Upper lobe of left lung (tissue), 6 donors: ENCODE measurements at regions not wholly inside any gene's neighbourhood (a gene's known extent, or its start where the extent isn't known, plus 50 kb on each side); places are given as distances from the start of the nearest gene placed in this dataset.

ENCODE experiments used
- ATAC-seq, 2 donors: fragments of 200-7000 bp; cut with Tn5 transposase; one replicate each; pipeline ENCODE4 v1.9.1; 2022; ENCODE audit warnings: mild to moderate bottlenecking in 2 of 2, moderate library complexity in 2 of 2; ENCODE audit not compliant: low FRiP score in 2 of 2
- DNase-seq, 2 donors: peaks; one replicate each; pipeline ENCODE4 v3.0.0-alpha.2; 2019 to 2020
- H3K27ac ChIP-seq, 4 donors: fragments of 200-600 bp; sonication (generic); one replicate each; pipeline ENCODE4 v1.5.1; 2016 to 2019
- H3K27me3 ChIP-seq, 4 donors: fragments of 200-600 bp; sonication (generic); one replicate each; pipeline ENCODE4 v1.5.1; 2017 to 2019
- H3K36me3 ChIP-seq, 4 donors: fragments of 200-600 bp; sonication (generic); one replicate each; pipeline ENCODE4 v1.5.1; 2016 to 2019
- H3K4me1 ChIP-seq, 4 donors: fragments of 200-600 bp; sonication (generic); one replicate each; pipeline ENCODE4 v1.5.1; 2018 to 2019
- H3K4me3 ChIP-seq, 4 donors: fragments of 200-600 bp; sonication (generic); one replicate each; pipeline ENCODE4 v1.5.1; 2017 to 2019; ENCODE audit warnings: mild to moderate bottlenecking in 2 of 4, moderate library complexity in 1 of 4
- H3K9me3 ChIP-seq, 4 donors: fragments of 200-600 bp; sonication (generic); one replicate each; pipeline ENCODE4 v1.5.1; 2018 to 2019
- EP300 ChIP-seq, 4 donors: sonication (generic); formaldehyde crosslinking; IDR thresholded peaks; one replicate each; pipeline ENCODE4 v1.5.1; 2017; ENCODE audit warnings: antibody characterized with exemption in 4 of 4, control low read depth in 2 of 4
- POLR2A ChIP-seq, 4 donors: fragments of 450-650 bp; IDR thresholded peaks; one replicate each; pipeline ENCODE4 v1.5.1; 2016 to 2017; ENCODE audit warnings: antibody characterized with exemption in 4 of 4, mild to moderate bottlenecking in 2 of 4
- POLR2AphosphoS5 ChIP-seq, 2 donors: sonication (generic); formaldehyde crosslinking; IDR thresholded peaks; one replicate each; pipeline ENCODE4 v1.5.1; 2017; ENCODE audit warnings: antibody characterized with exemption in 2 of 2
- WGBS, 2 donors: methylation state at CpG; one replicate each; pipeline ENCODE4 v1.1.5; 2017 to 2018; 5-methylcytosine and 5-hydroxymethylcytosine counted together
- TF ChIP-seq, protein P1 (sequence below), 6 experiments: fragments of 450-650 bp in 4 of 6; fragments of 200-600 bp in 2 of 6; sonication (generic) in 2 of 6; IDR thresholded peaks; one replicate each; pipeline ENCODE4 v1.5.1; 2016 to 2019; ENCODE audit warnings: antibody characterized with exemption in 6 of 6
- donor health status: DM: no; HTN: no; CAD: no; lungs with moderate emphysema.
- donor health status: DM: no; HTN: yes; CAD: no; lungs with severe emphysema.

GRCh38 chr1:234917495-234918180 lies 211.0 kb downstream of the TOMM20 start:
- Histone ChIP-seq H3K4me1 (peaks cover 59 to 74% (median 71%) of the 10 kb centered on the region in 4 donors), H3K27ac (peak overlapping the region; percentile 83 to 88 (median 86)), H3K9me3 (no peaks in the 10 kb centered on the region), H3K4me3 (no peak overlapping the region), H3K36me3 (no peaks in the 10 kb centered on the region), H3K27me3 (no peaks in the 10 kb centered on the region)
- DNase-seq (peak in 1 of 2 donors; percentile 60), ATAC-seq (no peak)
- TF ChIP-seq POLR2A (IDR thresholded peaks at IDR 0.05) = peak in 1 of 4 donors; percentile 16
- no peak for TF ChIP-seq POLR2AphosphoS5 (IDR thresholded peaks at IDR 0.05)
- WGBS, 2 donors = 69 to 76% methylated on average over 21 to 23 of the region's 23 CpGs

DNA sequence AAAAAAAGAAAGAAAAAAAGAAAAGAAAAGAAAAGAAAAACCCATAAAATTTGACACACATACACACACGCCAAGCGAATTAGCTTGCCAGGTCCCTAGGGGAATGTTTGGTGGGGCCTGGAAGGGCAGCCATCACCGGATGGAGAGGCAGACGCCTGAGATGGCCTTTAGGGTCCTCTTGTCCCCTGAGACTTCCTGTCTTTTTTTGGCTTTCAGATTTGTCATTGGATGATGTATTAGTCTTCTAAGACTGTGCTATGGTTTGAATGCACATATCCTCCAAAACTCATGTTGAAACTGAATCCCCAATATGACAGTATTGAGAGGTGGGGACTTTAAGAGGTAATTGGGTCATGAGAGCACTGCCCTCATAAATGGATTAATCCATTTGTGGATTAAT lies 211.8 kb downstream of the TOMM20 start:
- 67 to 89% methylated on average over 4 of the region's 4 CpGs for WGBS, 2 donors
- Histone ChIP-seq H3K9me3 (no peaks in the 10 kb centered on the region), H3K4me3 (no peak overlapping the region), H3K27ac (peak overlapping the region; percentile 83 to 88 (median 86)), H3K4me1 (peaks cover 67 to 79% (median 76%) of the 10 kb centered on the region in 4 donors), H3K36me3 (no peaks in the 10 kb centered on the region), H3K27me3 (no peaks in the 10 kb centered on the region)
- DNase-seq (no peak), ATAC-seq (no peak)
- TF ChIP-seq POLR2AphosphoS5 (IDR thresholded peaks at IDR 0.05) (no peak), POLR2A (IDR thresholded peaks at IDR 0.05) (no peak)

- Histone ChIP-seq H3K36me3 (no peaks in the 10 kb centered on the region), H3K27me3 (no peaks in the 10 kb centered on the region), H3K4me3 (no peak overlapping the region), H3K27ac (peak overlapping the region; percentile 46 to 85 (median 64)), H3K9me3 (no peaks in the 10 kb centered on the region), H3K4me1 (peaks cover 64 to 80% (median 78%) of the 10 kb centered on the region in 4 donors)
- DNase-seq (peak in 1 of 2 donors; percentile 57), ATAC-seq (no peak)
- WGBS, 2 donors = 56 to 65% methylated on average over 16 of the region's 16 CpGs
- TF ChIP-seq POLR2AphosphoS5 (IDR thresholded peaks at IDR 0.05) = peak in 1 of 2 donors; percentile 34
- no peak for TF ChIP-seq POLR2A (IDR thresholded peaks at IDR 0.05)
- TF ChIP-seq, protein P1, sequence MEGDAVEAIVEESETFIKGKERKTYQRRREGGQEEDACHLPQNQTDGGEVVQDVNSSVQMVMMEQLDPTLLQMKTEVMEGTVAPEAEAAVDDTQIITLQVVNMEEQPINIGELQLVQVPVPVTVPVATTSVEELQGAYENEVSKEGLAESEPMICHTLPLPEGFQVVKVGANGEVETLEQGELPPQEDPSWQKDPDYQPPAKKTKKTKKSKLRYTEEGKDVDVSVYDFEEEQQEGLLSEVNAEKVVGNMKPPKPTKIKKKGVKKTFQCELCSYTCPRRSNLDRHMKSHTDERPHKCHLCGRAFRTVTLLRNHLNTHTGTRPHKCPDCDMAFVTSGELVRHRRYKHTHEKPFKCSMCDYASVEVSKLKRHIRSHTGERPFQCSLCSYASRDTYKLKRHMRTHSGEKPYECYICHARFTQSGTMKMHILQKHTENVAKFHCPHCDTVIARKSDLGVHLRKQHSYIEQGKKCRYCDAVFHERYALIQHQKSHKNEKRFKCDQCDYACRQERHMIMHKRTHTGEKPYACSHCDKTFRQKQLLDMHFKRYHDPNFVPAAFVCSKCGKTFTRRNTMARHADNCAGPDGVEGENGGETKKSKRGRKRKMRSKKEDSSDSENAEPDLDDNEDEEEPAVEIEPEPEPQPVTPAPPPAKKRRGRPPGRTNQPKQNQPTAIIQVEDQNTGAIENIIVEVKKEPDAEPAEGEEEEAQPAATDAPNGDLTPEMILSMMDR (IDR thresholded peaks at IDR 0.05) = no peak
- TF ChIP-seq EP300 (IDR thresholded peaks at IDR 0.05) = peak in 1 of 4 donors; percentile 36
Measured at GRCh38 chr1:234915924-234916675, 212.5 kb downstream of the TOMM20 start.

DNA sequence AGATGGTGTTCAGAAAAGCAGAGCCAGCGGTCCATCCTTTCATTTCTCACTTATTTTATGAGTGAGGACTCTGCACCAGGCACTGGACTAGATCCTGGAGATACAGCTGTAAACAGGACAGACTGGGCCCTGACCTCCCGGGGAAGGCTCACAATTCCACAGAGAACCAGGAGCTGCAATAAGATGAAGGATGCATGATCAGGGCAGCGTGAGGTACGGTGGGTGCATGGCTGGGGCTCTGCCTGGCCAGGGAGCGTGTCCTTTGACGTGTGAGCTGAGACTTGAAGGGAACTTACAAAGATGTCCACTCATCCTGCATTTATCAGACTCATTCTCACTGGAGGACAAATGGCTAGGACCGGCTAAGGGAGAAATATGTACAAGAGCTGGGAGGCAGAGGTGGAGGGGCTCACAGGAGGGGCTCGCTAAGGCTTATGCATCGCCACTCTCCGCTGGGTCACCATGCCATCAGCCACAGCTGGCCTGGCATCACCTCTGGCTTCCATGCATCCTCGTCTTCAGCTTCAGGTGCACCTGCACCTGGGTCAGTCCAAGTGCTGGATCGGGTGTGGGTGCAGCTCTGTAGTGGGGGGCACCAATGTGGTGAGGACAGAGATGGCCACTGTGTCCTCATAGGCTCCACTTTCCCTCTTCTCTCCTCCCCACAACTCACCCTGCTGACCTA lies 213.9 kb downstream of the TOMM20 start:
- Histone ChIP-seq H3K4me1 (peaks cover 63 to 71% (median 69%) of the 10 kb centered on the region in 4 donors), H3K27me3 (no peaks in the 10 kb centered on the region), H3K4me3 (no peak overlapping the region), H3K36me3 (no peaks in the 10 kb centered on the region), H3K27ac (peak overlapping the region in 2 of 4 donors; percentile 85 to 86), H3K9me3 (no peaks in the 10 kb centered on the region)
- WGBS, 2 donors = 97 to 98% methylated on average over 9 to 12 of the region's 12 CpGs
- TF ChIP-seq EP300 (IDR thresholded peaks at IDR 0.05) = no peak
- no peak for TF ChIP-seq POLR2AphosphoS5 (IDR thresholded peaks at IDR 0.05)
- no peak for TF ChIP-seq POLR2A (IDR thresholded peaks at IDR 0.05)
- TF ChIP-seq, protein P1 (IDR thresholded peaks at IDR 0.05) = no peak
- no peak for DNase-seq
- no peak for ATAC-seq

GRCh38 chr1:234913771-234914170 lies 214.9 kb downstream of the TOMM20 start:
- TF ChIP-seq POLR2A (IDR thresholded peaks at IDR 0.05) = no peak
- TF ChIP-seq, protein P1 (IDR thresholded peaks at IDR 0.05) = no peak
- no peak for TF ChIP-seq POLR2AphosphoS5 (IDR thresholded peaks at IDR 0.05)
- no peak for TF ChIP-seq EP300 (IDR thresholded peaks at IDR 0.05)
- H3K27me3 ChIP-seq = no peaks in the 10 kb centered on the region
- no peak for DNase-seq
- no peak for ATAC-seq
- H3K27ac ChIP-seq = peak overlapping the region; percentile 38 to 86 (median 71)
- peaks cover 53 to 61% (median 59%) of the 10 kb centered on the region in 4 donors for H3K4me1 ChIP-seq
- no peak overlapping the region for H3K4me3 ChIP-seq
- WGBS, 2 donors = 91 to 95% methylated on average over 9 to 11 of the region's 11 CpGs
- no peaks in the 10 kb centered on the region for H3K36me3 ChIP-seq
- no peaks in the 10 kb centered on the region for H3K9me3 ChIP-seq
